HEK293T (cell line): ENCODE measurements at regions not wholly inside any gene's neighbourhood (a gene's known extent, or its start where the extent isn't known, plus 50 kb on each side); places are given as distances from the start of the nearest gene placed in this dataset.

Source experiments
- SP1 ChIP-seq: fragments of 450-650 bp; IDR thresholded peaks from 2 replicates; pipeline ENCODE4 v1.6.1; 2017
- TF ChIP-seq, protein P1 (sequence below): fragments of 450-650 bp; IDR thresholded peaks from 2 replicates; pipeline ENCODE4 v1.6.1; 2016

GRCh38 chr6:134756374-134757025, 193.4 kb downstream of the ALDH8A1 start:
- TF ChIP-seq, protein P1, sequence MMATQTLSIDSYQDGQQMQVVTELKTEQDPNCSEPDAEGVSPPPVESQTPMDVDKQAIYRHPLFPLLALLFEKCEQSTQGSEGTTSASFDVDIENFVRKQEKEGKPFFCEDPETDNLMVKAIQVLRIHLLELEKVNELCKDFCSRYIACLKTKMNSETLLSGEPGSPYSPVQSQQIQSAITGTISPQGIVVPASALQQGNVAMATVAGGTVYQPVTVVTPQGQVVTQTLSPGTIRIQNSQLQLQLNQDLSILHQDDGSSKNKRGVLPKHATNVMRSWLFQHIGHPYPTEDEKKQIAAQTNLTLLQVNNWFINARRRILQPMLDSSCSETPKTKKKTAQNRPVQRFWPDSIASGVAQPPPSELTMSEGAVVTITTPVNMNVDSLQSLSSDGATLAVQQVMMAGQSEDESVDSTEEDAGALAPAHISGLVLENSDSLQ: no peak
- no peak for TF ChIP-seq SP1
